ENCODE measurements at regions not wholly inside any gene's neighbourhood (a gene's known extent, or its start where the extent isn't known, plus 50 kb on each side); places are given as distances from the start of the nearest gene placed in this dataset.

- no peak for DNase-seq (ENCODE audit: low spot score)
- in situ Hi-C loops (cut with MboI; ENCODE audit: low pct_unique_long_range_greater_than_20kb, low sequenced_read_pairs, unreplicated experiment), result no loop called here
- TF ChIP-seq, protein P1, sequence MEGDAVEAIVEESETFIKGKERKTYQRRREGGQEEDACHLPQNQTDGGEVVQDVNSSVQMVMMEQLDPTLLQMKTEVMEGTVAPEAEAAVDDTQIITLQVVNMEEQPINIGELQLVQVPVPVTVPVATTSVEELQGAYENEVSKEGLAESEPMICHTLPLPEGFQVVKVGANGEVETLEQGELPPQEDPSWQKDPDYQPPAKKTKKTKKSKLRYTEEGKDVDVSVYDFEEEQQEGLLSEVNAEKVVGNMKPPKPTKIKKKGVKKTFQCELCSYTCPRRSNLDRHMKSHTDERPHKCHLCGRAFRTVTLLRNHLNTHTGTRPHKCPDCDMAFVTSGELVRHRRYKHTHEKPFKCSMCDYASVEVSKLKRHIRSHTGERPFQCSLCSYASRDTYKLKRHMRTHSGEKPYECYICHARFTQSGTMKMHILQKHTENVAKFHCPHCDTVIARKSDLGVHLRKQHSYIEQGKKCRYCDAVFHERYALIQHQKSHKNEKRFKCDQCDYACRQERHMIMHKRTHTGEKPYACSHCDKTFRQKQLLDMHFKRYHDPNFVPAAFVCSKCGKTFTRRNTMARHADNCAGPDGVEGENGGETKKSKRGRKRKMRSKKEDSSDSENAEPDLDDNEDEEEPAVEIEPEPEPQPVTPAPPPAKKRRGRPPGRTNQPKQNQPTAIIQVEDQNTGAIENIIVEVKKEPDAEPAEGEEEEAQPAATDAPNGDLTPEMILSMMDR (IDR thresholded peaks at IDR 0.05; ENCODE audit: extremely low read depth, insufficient read depth, missing control alignments), result no peak
Measured at GRCh38 chr13:83333614-83334388, 548.5 kb downstream of the SLITRK1 start.

GRCh38 chr13:83332751-83333150 lies 549.5 kb downstream of the SLITRK1 start:
- no peak for DNase-seq (ENCODE audit: low spot score)
- TF ChIP-seq, protein P1 (IDR thresholded peaks at IDR 0.05; ENCODE audit: extremely low read depth, insufficient read depth, missing control alignments), result no peak
- in situ Hi-C loops (cut with MboI; ENCODE audit: low pct_unique_long_range_greater_than_20kb, low sequenced_read_pairs, unreplicated experiment), result no loop called here

DNA sequence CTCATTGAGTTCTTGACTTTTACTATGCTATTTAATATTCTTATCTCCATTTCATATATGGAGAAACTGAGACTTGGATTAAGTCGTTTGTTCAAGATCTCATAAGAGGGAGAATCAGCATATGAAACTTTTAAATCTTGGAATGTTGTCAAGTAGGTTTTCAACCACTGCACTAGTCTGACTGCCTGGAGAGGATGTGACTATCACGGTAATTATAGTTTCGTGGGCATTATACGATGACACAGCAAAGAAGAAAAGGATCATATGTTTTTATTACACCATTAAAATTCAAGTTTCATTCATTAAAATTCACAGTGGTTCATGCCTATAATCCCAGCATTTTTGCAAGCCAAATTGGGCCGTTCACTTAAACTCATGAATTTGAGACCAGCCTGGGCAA lies 555.2 kb downstream of the SLITRK1 start:
- in situ Hi-C loops (cut with MboI; ENCODE audit: low pct_unique_long_range_greater_than_20kb, low sequenced_read_pairs, unreplicated experiment), result no loop called here
- no peak for DNase-seq (ENCODE audit: low spot score)
- TF ChIP-seq, protein P1 (IDR thresholded peaks at IDR 0.05; ENCODE audit: extremely low read depth, insufficient read depth, missing control alignments), result no peak

DNA sequence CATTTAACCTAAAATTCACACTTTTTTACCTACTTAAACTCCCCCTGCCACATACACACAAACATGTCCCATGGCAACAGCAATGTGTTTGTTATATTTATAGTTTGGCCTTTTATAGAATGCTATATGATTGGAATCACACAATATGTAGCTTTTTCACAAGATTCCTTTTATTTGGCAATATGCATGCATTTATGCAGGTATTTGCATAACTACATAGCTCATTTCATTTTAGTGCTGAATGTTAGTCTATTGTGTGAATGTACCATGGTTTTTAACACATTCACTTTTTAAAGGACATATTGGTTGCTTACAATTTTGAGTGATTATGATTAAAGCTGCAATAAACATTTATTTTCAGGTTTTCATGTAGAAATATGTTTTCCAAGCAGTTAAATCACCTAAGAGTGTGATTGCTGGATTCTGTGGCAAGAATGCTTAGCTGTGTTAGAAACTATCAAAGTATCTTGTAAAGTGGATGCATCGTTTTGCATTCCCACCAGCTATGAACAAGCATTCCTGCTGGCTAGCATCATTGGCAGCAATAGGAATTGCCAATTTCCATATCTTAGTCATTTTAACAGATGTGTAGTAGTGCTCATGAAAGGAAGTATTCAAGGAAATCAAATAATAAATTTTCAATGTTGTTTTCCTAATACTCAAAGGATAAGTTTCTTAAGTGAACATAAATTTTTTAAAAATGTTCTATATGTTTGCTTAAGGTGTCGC lies 557.0 kb downstream of the SLITRK1 start:
- in situ Hi-C loops (cut with MboI; ENCODE audit: low pct_unique_long_range_greater_than_20kb, low sequenced_read_pairs, unreplicated experiment), result no loop called here
- DNase-seq (ENCODE audit: low spot score), result no peak
- TF ChIP-seq, protein P1 (IDR thresholded peaks at IDR 0.05; ENCODE audit: extremely low read depth, insufficient read depth, missing control alignments), result no peak

DNA sequence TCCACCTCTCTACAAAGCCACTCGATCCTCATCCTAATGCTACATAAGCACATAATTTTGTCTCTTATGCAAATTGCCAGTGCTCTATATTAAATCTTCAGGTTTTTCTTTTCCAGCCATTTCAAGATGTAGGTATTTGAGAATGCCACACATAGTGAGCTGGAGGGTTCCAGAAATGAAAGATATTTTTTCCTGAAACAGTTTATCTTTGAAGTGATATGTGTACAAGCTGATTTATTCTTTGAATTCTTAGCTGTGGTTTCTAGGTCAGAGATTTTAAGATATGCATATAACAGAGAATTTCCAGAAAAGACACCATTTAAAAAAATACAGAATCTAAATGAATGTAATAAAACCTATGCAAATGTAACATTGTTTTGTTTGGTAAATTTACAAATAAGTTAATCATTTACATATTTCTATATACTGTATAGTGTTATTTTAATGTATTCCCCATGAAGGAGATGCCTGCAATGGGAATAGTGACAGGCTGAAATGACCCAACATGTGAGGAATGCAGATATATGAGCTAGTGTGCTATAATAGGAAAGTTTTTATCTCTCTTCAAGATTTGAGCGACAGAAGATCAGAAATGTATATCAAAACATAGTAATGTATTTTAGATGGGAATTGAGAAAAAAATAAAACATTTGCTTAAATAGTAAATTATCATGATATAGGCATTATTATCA lies 570.2 kb downstream of the SLITRK1 start:
- DNase-seq (ENCODE audit: low spot score), result no peak
- TF ChIP-seq, protein P1 (IDR thresholded peaks at IDR 0.05; ENCODE audit: extremely low read depth, insufficient read depth, missing control alignments), result no peak
- in situ Hi-C loops (cut with MboI; ENCODE audit: low pct_unique_long_range_greater_than_20kb, low sequenced_read_pairs, unreplicated experiment), result no loop called here

GRCh38 chr13:83298617-83299016 lies 583.7 kb downstream of the SLITRK1 start:
- TF ChIP-seq, protein P1 (IDR thresholded peaks at IDR 0.05; ENCODE audit: extremely low read depth, insufficient read depth, missing control alignments), result no peak
- no peak for DNase-seq (ENCODE audit: low spot score)
- in situ Hi-C loops (cut with MboI; ENCODE audit: low pct_unique_long_range_greater_than_20kb, low sequenced_read_pairs, unreplicated experiment), result no loop called here
